ENCODE measurements at regions not wholly inside any gene's neighbourhood (a gene's known extent, or its start where the extent isn't known, plus 50 kb on each side); places are given as distances from the start of the nearest gene placed in this dataset.

GRCh38 chr21:23249760-23250159 is 2251.6 kb downstream of the NCAM2 start:
- H3K4me1 ChIP-seq (ENCODE audit: low read length): no peaks in the 10 kb centered on the region
- no peak overlapping the region for H3K27ac ChIP-seq (ENCODE audit: low read length)
- no peak for DNase-seq
- no peaks in the 10 kb centered on the region for H3K27me3 ChIP-seq (replicated peaks; ENCODE audit: insufficient read depth, low read length)
- no peak overlapping the region for H3K4me2 ChIP-seq (ENCODE audit: low read depth, low read length)
- H3K9me2 ChIP-seq (replicated peaks; ENCODE audit: insufficient read depth, low read length): no peaks in the 10 kb centered on the region
- H3K9me3 ChIP-seq (replicated peaks; ENCODE audit: insufficient read depth, low read length): no peaks in the 10 kb centered on the region
- H4K20me1 ChIP-seq (ENCODE audit: insufficient read depth, low read length): no peaks in the 10 kb centered on the region
- H3K4me3 ChIP-seq (ENCODE audit: low read length): no peak overlapping the region
- H3K36me3 ChIP-seq (replicated peaks; ENCODE audit: insufficient read depth, low read length): no peaks in the 10 kb centered on the region
- no peak for TF ChIP-seq EZH2 (optimal IDR thresholded peaks at IDR 0.05; ENCODE audit: low read depth, low read length)
- TF ChIP-seq CTCF (IDR thresholded peaks at IDR 0.05; ENCODE audit: low read length): no peak
- no peak for TF ChIP-seq EZH2phosphoT487 (IDR thresholded peaks at IDR 0.05; ENCODE audit: low read length)
- H2AFZ ChIP-seq (ENCODE audit: low read length): no peak overlapping the region
- H3K9ac ChIP-seq (ENCODE audit: low read length): no peak overlapping the region
- no peaks in the 10 kb centered on the region for H3K79me2 ChIP-seq (ENCODE audit: low read length)
- no peaks in the 10 kb centered on the region for H3F3A ChIP-seq (ENCODE audit: insufficient read depth, low read length)

- Histone ChIP-seq H3K9me3 (replicated peaks; ENCODE audit: insufficient read depth, low read length) (no peaks in the 10 kb centered on the region), H3K4me3 (ENCODE audit: low read length) (no peak overlapping the region), H2AFZ (ENCODE audit: low read length) (no peak overlapping the region), H3K79me2 (ENCODE audit: low read length) (no peaks in the 10 kb centered on the region), H3K36me3 (replicated peaks; ENCODE audit: insufficient read depth, low read length) (no peaks in the 10 kb centered on the region), H3K27me3 (replicated peaks; ENCODE audit: insufficient read depth, low read length) (no peaks in the 10 kb centered on the region), H4K20me1 (ENCODE audit: insufficient read depth, low read length) (no peaks in the 10 kb centered on the region), H3F3A (ENCODE audit: insufficient read depth, low read length) (no peaks in the 10 kb centered on the region), H3K4me1 (ENCODE audit: low read length) (no peaks in the 10 kb centered on the region), H3K4me2 (ENCODE audit: low read depth, low read length) (no peak overlapping the region), H3K9ac (ENCODE audit: low read length) (no peak overlapping the region), H3K9me2 (replicated peaks; ENCODE audit: insufficient read depth, low read length) (no peaks in the 10 kb centered on the region), H3K27ac (ENCODE audit: low read length) (no peak overlapping the region)
- DNase-seq: no peak
- TF ChIP-seq EZH2 (optimal IDR thresholded peaks at IDR 0.05; ENCODE audit: low read depth, low read length): no peak
- TF ChIP-seq CTCF (IDR thresholded peaks at IDR 0.05; ENCODE audit: low read length): no peak
- no peak for TF ChIP-seq EZH2phosphoT487 (IDR thresholded peaks at IDR 0.05; ENCODE audit: low read length)
Observed at GRCh38 chr21:23247334-23247733, 2249.1 kb downstream of the NCAM2 start.

GRCh38 chr21:23245255-23245654 is 2247.0 kb downstream of the NCAM2 start:
- H3K9me3 ChIP-seq (replicated peaks; ENCODE audit: insufficient read depth, low read length): no peaks in the 10 kb centered on the region
- no peak overlapping the region for H3K9ac ChIP-seq (ENCODE audit: low read length)
- no peaks in the 10 kb centered on the region for H4K20me1 ChIP-seq (ENCODE audit: insufficient read depth, low read length)
- H3K4me2 ChIP-seq (ENCODE audit: low read depth, low read length): no peak overlapping the region
- H3K9me2 ChIP-seq (replicated peaks; ENCODE audit: insufficient read depth, low read length): no peaks in the 10 kb centered on the region
- no peaks in the 10 kb centered on the region for H3K36me3 ChIP-seq (replicated peaks; ENCODE audit: insufficient read depth, low read length)
- no peak overlapping the region for H3K27ac ChIP-seq (ENCODE audit: low read length)
- H3K27me3 ChIP-seq (replicated peaks; ENCODE audit: insufficient read depth, low read length): no peaks in the 10 kb centered on the region
- TF ChIP-seq EZH2phosphoT487 (IDR thresholded peaks at IDR 0.05; ENCODE audit: low read length) (no peak), CTCF (IDR thresholded peaks at IDR 0.05; ENCODE audit: low read length) (no peak), EZH2 (optimal IDR thresholded peaks at IDR 0.05; ENCODE audit: low read depth, low read length) (no peak)
- no peaks in the 10 kb centered on the region for H3K4me1 ChIP-seq (ENCODE audit: low read length)
- H3K79me2 ChIP-seq (ENCODE audit: low read length): no peaks in the 10 kb centered on the region
- no peak for DNase-seq
- H3K4me3 ChIP-seq (ENCODE audit: low read length): no peak overlapping the region
- no peaks in the 10 kb centered on the region for H3F3A ChIP-seq (ENCODE audit: insufficient read depth, low read length)
- H2AFZ ChIP-seq (ENCODE audit: low read length): no peak overlapping the region
